GM19397 (cell line): ENCODE measurements at regions not wholly inside any gene's neighbourhood (a gene's known extent, or its start where the extent isn't known, plus 50 kb on each side); places are given as distances from the start of the nearest gene placed in this dataset.

ENCODE experiments used
- ATAC-seq: cut with Tn5 transposase; IDR thresholded peaks from one replicate; pipeline ENCODE4 v1.9.1; 2021; ENCODE audit warnings: mild to moderate bottlenecking, moderate library complexity; ENCODE audit not compliant: unreplicated experiment

DNA sequence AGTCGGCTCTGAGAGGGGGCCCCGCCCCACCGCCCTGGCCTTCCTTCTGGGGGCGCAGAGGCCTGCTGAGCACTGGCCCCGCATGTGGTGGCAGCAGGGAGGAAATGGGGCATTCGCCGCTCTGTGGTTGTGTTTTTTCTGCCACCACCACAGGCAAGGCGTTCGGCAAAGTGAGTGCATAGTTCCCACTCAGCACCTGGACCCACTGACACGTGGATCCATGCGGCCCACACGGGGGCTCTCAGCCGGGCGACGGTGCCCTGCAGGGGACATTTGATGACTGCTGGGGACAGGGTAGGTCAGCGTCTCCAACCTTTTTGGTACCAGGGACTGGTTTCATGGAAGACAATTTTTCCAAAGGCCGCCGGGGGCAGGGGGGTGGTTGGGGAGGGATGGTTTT is 70.9 kb downstream of the ENGASE start:
- ATAC-seq = no peak

- ATAC-seq = no peak
Observed at GRCh38 chr17:79144133-79144532, 69.5 kb downstream of the ENGASE start.

- no peak for ATAC-seq
Observed at GRCh38 chr17:79142375-79142774, 67.8 kb downstream of the ENGASE start.

DNA sequence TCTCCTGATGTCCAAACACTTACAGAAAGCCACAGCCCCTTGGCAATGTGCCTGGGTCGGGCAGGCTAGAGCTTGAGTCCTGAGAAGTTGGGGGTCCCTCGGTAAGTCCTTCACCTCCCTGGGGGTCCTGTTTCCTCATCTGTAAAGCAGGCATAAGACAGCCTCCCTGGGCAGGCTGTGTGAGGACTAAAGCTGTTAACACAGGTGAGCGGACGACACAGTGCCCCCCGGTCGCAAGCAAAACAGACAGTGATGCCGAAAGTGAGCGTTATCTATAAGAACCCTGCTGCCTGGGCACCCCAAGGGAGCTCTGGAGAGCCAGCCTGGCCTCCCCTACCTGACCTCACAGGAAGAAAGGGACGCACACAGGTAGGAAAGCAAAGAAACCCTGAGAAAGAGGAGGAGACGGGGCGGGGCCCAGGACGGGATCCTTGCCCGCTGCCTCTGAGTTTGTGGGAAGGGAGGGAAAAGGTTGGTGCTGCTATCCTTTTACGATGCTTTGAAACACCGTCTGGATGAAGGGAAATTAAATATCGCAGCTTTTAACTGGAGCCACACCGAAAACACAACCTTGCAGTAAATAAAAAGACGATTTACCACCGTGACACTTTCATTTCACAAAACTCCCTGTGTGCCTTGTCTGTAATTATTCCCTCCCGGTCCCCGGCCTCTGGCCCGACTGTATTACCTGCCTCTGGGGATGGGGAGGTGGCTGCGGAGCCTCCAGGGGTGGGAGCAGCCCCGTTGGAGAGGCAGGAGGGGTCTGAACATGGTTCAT is 67.1 kb downstream of the ENGASE start:
- no peak for ATAC-seq

DNA sequence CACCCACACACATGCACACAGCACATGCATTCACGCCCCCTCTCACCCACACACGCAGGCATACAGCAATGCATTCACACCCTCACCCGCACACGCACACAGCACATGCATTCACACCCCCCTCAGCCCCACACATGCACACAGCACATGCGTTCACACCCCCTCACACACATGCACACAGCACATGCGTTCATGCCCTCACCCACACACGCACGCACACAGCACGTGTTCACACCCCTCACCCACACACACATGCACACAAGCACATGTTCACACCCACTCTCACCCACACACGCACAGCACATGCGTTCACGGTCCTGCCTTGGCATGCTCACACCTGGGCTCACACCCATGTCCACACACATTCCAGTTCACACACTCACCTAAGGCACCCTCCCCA is 64.2 kb downstream of the ENGASE start:
- ATAC-seq = no peak

GRCh38 chr17:79137789-79138165 is 63.2 kb downstream of the ENGASE start:
- no peak for ATAC-seq

DNA sequence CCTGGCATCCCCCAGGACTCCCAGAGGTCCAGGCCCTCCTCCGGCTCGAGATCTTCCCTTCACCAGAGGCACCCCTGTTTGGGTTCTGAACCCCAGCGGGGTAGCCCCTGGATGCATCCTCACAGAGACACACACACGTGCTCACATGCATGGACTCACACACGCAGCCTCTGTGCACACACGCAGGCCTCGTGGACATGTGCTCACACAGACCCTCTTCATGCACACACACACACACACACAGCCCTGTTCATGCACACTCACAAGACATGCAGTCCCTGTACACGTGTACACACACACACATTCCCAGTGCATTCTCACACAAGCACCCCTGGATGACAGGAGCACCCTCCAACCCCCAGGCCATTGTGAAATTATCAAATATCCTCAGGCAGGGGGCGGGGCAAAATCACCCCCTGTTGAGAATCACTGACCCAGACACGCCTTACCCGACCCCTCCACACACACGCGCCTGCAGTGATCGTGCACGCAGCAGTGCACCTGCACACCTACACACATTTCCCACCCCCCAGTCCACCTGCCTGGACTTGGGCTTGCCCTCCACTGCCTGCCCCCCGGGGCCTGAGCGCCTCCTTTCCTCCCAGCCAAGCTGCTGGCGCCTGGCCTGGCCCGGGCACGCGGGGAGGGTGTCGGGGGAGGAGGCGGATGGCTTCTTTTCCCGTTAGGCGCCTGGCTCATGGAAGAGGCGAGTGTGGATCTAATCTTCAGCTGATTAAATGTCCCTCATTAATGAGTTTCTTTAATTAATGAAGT is 62.6 kb downstream of the ENGASE start:
- no peak for ATAC-seq

- no peak for ATAC-seq
Observed at GRCh38 chr17:79136596-79136995, 62.0 kb downstream of the ENGASE start.
